ENCODE measurements at regions not wholly inside any gene's neighbourhood (a gene's known extent, or its start where the extent isn't known, plus 50 kb on each side); places are given as distances from the start of the nearest gene placed in this dataset. TPM values are rescaled to one million over a fixed set of nuclear protein-coding genes. Genes with fewer than 3 reads are reported as not detected.
"Not testable (repeated sequence)": the region's sequence is repeated elsewhere in the genome, so short reads cannot be mapped to it uniquely, and the experiment has no call there.

DNA sequence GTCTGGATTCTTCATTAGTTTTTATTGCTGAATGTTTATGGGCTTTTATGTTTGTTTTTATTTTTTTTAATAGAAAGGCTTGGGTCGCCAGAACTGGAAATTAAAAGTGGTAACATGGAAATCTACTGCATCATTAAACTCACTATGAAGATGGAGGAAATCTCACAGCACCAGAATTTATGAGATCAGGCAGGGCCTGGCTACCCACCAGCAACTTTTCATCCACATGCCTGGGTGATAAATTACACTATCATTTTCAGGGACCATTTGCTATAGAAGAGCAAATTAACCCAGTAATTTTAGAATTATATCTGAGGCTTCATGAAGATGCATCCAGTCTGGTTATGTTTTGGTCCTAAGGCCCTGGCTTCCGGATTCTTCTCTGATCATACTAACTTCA lies 57.8 kb upstream of the PLCB4 start:
- TF ChIP-seq, protein P1, sequence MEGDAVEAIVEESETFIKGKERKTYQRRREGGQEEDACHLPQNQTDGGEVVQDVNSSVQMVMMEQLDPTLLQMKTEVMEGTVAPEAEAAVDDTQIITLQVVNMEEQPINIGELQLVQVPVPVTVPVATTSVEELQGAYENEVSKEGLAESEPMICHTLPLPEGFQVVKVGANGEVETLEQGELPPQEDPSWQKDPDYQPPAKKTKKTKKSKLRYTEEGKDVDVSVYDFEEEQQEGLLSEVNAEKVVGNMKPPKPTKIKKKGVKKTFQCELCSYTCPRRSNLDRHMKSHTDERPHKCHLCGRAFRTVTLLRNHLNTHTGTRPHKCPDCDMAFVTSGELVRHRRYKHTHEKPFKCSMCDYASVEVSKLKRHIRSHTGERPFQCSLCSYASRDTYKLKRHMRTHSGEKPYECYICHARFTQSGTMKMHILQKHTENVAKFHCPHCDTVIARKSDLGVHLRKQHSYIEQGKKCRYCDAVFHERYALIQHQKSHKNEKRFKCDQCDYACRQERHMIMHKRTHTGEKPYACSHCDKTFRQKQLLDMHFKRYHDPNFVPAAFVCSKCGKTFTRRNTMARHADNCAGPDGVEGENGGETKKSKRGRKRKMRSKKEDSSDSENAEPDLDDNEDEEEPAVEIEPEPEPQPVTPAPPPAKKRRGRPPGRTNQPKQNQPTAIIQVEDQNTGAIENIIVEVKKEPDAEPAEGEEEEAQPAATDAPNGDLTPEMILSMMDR (IDR thresholded peaks at IDR 0.05; ENCODE audit: insufficient read depth, low read depth, low read length), result no peak
- CTCF ChIA-PET, result no interaction called here
- POLR2A ChIA-PET, result no interaction called here
- no peak for DNase-seq (ENCODE audit: low read depth)
- Histone ChIP-seq H3K27me3 (ENCODE audit: control insufficient read depth, insufficient read depth, low read length) (no peaks in the 10 kb centered on the region), H3K36me3 (ENCODE audit: control insufficient read depth, insufficient read depth, low read length) (no peaks in the 10 kb centered on the region), H3K4me3 (ENCODE audit: low read depth, low read length) (no peak overlapping the region)

DNA sequence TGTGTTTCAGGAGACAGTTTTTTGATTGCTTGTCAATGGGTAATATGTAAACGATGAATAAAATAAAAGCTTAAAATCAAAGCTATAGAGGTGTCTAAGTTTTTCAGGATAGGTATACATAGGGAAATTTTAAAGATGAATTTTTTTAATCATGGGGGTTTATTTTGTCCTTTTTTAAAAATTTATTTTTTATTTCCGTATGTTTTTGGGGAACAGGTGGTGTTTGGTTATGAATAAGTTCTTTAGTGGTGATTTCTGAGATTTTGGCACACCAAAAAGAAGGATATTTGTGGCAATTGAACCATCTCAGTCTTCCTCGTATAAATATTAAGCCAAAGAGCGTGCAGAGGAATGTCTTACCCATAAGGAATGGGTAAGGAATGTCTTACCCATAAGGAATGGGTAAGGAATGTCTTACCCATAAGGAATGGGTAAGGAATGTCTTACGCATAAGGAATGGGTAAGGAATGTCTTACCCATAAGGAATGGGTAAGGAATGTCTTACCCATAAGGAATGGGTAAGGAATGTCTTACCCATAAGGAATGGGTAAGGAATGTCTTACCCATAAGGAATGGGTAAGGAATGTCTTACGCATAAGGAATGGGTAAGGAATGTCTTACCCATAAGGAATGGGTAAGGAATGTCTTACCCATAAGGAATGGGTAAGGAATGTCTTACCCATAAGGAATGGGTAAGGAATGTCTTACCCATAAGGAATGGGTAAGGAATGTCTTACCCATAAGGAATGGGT lies 53.5 kb upstream of the PLCB4 start:
- H3K27me3 ChIP-seq (ENCODE audit: control insufficient read depth, insufficient read depth, low read length); CTCF ChIA-PET; H3K4me3 ChIP-seq (ENCODE audit: low read depth, low read length); POLR2A ChIA-PET; DNase-seq (ENCODE audit: low read depth); H3K36me3 ChIP-seq (ENCODE audit: control insufficient read depth, insufficient read depth, low read length): not testable (repeated sequence)

DNA sequence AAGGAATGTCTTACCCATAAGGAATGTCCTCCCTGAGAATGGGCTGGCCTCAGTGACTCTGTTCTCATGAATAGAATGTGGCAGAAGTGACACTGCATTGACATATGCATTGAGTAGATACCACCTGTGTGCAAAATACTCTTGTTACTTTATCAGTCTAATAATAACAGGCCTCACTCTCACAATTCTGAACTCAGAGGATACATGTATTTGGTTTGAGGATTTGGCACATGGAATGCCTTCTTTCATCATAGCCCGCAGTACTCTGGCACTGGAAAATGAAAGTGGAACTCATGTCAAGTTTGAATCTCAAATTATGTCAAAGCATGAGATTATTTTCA lies 52.9 kb upstream of the PLCB4 start:
- H3K4me3 ChIP-seq (ENCODE audit: low read depth, low read length), result no peak overlapping the region
- TF ChIP-seq, protein P1 (IDR thresholded peaks at IDR 0.05; ENCODE audit: insufficient read depth, low read depth, low read length), result no peak
- CTCF ChIA-PET, result no interaction called here
- H3K27me3 ChIP-seq (ENCODE audit: control insufficient read depth, insufficient read depth, low read length), result no peaks in the 10 kb centered on the region
- no peak for DNase-seq (ENCODE audit: low read depth)
- H3K36me3 ChIP-seq (ENCODE audit: control insufficient read depth, insufficient read depth, low read length), result no peaks in the 10 kb centered on the region
- POLR2A ChIA-PET, result no interaction called here

DNA sequence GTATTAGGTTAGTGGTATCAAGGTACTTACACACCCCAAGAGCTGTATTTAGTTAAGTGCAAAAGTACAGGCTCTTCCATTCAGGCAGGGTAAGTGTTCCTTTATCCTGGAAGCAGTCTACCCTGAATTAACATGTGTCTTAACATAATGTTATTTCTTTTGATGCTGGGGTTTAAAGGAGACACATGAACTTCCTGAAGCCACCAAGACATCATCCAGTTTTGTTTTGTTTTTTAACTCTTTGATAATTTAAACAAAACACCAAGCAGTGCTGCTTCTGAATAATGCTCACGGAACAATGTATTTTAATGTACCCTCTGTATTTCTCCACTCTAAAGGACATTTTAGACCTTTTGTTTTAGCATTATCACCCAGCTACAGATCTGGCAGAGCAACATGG lies 50.5 kb upstream of the PLCB4 start:
- CTCF ChIA-PET, result interaction anchor here (0.9 kb wide), 1 partner anchor 165 kb away, joined by 6 read pairs; no protein-coding TSS in a partner anchor
- Histone ChIP-seq H3K27me3 (ENCODE audit: control insufficient read depth, insufficient read depth, low read length) (no peaks in the 10 kb centered on the region), H3K4me3 (ENCODE audit: low read depth, low read length) (no peak overlapping the region), H3K36me3 (ENCODE audit: control insufficient read depth, insufficient read depth, low read length) (no peaks in the 10 kb centered on the region)
- POLR2A ChIA-PET, result no interaction called here
- DNase-seq (ENCODE audit: low read depth), result no peak
- TF ChIP-seq, protein P1 (IDR thresholded peaks at IDR 0.05; ENCODE audit: insufficient read depth, low read depth, low read length), result no peak

Small RNA genes in the stretch of these regions (small RNA-seq; reads per million reads assigned to genes)
- gene RF00017 (ENCODE audit: insufficient read length, low read depth, low replicate concordance), result not detected

Measured in BJ (cell line).